H9 (cell line): ENCODE measurements at regions not wholly inside any gene's neighbourhood (a gene's known extent, or its start where the extent isn't known, plus 50 kb on each side); places are given as distances from the start of the nearest gene placed in this dataset.

ENCODE experiments used
- DNase-seq: peaks from one replicate; pipeline ENCODE4 v3.0.0-alpha.2; 2017
- H2AFZ ChIP-seq: one replicate; pipeline ENCODE4 v1.6.1; 2013; ENCODE audit warnings: mild to moderate bottlenecking, low read length, control low read depth, moderate library complexity
- H2AK5ac ChIP-seq: 2 replicates; pipeline ENCODE4 v1.6.1; 2013; ENCODE audit warnings: low read length, control low read depth, mixed read lengths; ENCODE audit not compliant: insufficient read length
- H2BK120ac ChIP-seq: one replicate; pipeline ENCODE4 v1.6.1; 2013; ENCODE audit warnings: low read depth, mild to moderate bottlenecking, low read length, control low read depth, inconsistent platforms; ENCODE audit not compliant: poor library complexity, severe bottlenecking
- H2BK12ac ChIP-seq: 2 replicates; pipeline ENCODE4 v1.6.1; 2013; ENCODE audit warnings: low read length, control low read depth, mixed read lengths, low read depth; ENCODE audit not compliant: insufficient read length
- H2BK15ac ChIP-seq: 2 replicates; pipeline ENCODE4 v1.6.1; 2013; ENCODE audit warnings: low read depth, low read length, control low read depth
- H2BK20ac ChIP-seq: one replicate; pipeline ENCODE4 v1.6.1; 2013; ENCODE audit warnings: low read depth, mild to moderate bottlenecking, low read length, control low read depth, inconsistent platforms; ENCODE audit not compliant: poor library complexity, severe bottlenecking
- H2BK5ac ChIP-seq: 2 replicates; pipeline ENCODE4 v1.6.1; 2013; ENCODE audit warnings: low read length, control low read depth, mixed read lengths; ENCODE audit not compliant: insufficient read length
- H3K14ac ChIP-seq: 2 replicates; pipeline ENCODE4 v1.6.1; 2013; ENCODE audit warnings: low read length, control low read depth; ENCODE audit not compliant: insufficient read depth
- H3K18ac ChIP-seq: 2 replicates; pipeline ENCODE4 v1.6.1; 2013; ENCODE audit warnings: low read depth, mild to moderate bottlenecking, mixed read lengths, low read length, control low read depth; ENCODE audit not compliant: insufficient read length
- H3K23ac ChIP-seq: 2 replicates; pipeline ENCODE4 v1.6.1; 2013; ENCODE audit warnings: low read length, control low read depth, mixed read lengths, low read depth; ENCODE audit not compliant: insufficient read length
- H3K23me2 ChIP-seq: 2 replicates; pipeline ENCODE4 v1.6.1; 2013; ENCODE audit warnings: low read depth, mild to moderate bottlenecking, mixed read lengths, low read length, control low read depth; ENCODE audit not compliant: insufficient read length, poor library complexity, severe bottlenecking
- H3K27ac ChIP-seq: 2 replicates; pipeline ENCODE4 v1.5.1; 2013; ENCODE audit warnings: low read length, control low read depth, mixed read lengths, low read depth; ENCODE audit not compliant: insufficient read length
- H3K27me3 ChIP-seq: 2 replicates; pipeline ENCODE4 v1.6.1; 2013; ENCODE audit warnings: low read length, control low read depth, inconsistent platforms; ENCODE audit not compliant: insufficient read depth
- H3K4ac ChIP-seq: 2 replicates; pipeline ENCODE4 v1.6.1; 2013; ENCODE audit warnings: low read depth, mild to moderate bottlenecking, control low read depth, inconsistent platforms, low read length, moderate library complexity
- H3K4me1 ChIP-seq: 2 replicates; pipeline ENCODE4 v1.6.1; 2013; ENCODE audit warnings: low read length, control low read depth, inconsistent platforms; ENCODE audit not compliant: insufficient read depth
- H3K4me2 ChIP-seq: 2 replicates; pipeline ENCODE4 v1.6.1; 2013; ENCODE audit warnings: low read length, control low read depth, mixed read lengths; ENCODE audit not compliant: insufficient read length, insufficient read depth
- H3K56ac ChIP-seq: 2 replicates; pipeline ENCODE4 v1.6.1; 2013; ENCODE audit warnings: low read depth, mild to moderate bottlenecking, mixed read lengths, low read length, control low read depth; ENCODE audit not compliant: insufficient read length
- H3K79me1 ChIP-seq: 2 replicates; pipeline ENCODE4 v1.6.1; 2013; ENCODE audit warnings: low read depth, mild to moderate bottlenecking, moderate library complexity, low read length, control low read depth, inconsistent platforms; ENCODE audit not compliant: insufficient read depth, poor library complexity, severe bottlenecking
- H3K79me2 ChIP-seq: 2 replicates; pipeline ENCODE4 v1.6.1; 2013; ENCODE audit warnings: low read length, control low read depth, inconsistent platforms; ENCODE audit not compliant: insufficient read depth
- H3K9ac ChIP-seq: 2 replicates; pipeline ENCODE4 v1.6.1; 2013; ENCODE audit warnings: low read length, control low read depth, mixed read lengths; ENCODE audit not compliant: insufficient read length; ENCODE audit errors: extremely low read depth
- H3K9me3 ChIP-seq: one replicate; pipeline ENCODE4 v1.6.1; 2013; ENCODE audit warnings: low read depth, low read length, inconsistent platforms; ENCODE audit not compliant: control insufficient read depth
- H3T11ph ChIP-seq: one replicate; pipeline ENCODE4 v1.6.1; 2013; ENCODE audit warnings: mild to moderate bottlenecking, low read length, control low read depth, inconsistent platforms
- H4K20me1 ChIP-seq: one replicate; pipeline ENCODE4 v1.6.1; 2013; ENCODE audit not compliant: control insufficient read depth, insufficient read length, insufficient read depth
- H4K5ac ChIP-seq: 2 replicates; pipeline ENCODE4 v1.6.1; 2013; ENCODE audit warnings: low read depth, mild to moderate bottlenecking, mixed read lengths, low read length, control low read depth; ENCODE audit not compliant: insufficient read length
- H4K8ac ChIP-seq: replicated peaks from 2 replicates; pipeline ENCODE4 v1.6.1; 2013; ENCODE audit warnings: low read length, control low read depth, mixed read lengths, low read depth; ENCODE audit not compliant: insufficient read length
- H4K91ac ChIP-seq: 2 replicates; pipeline ENCODE4 v1.6.1; 2013; ENCODE audit warnings: low read depth, mild to moderate bottlenecking, moderate library complexity, mixed read lengths, low read length, control low read depth; ENCODE audit not compliant: insufficient read length
- H3K27ac Mint-ChIP-seq, 3 experiments: 2 replicates in 2 of 3; 3 replicates in 1 of 3; pipeline ENCODE4 v1.8.0; 2020 to 2021; ENCODE audit warnings: mixed read lengths in 3 of 3, mild to moderate bottlenecking in 1 of 3, moderate library complexity in 1 of 3
- H3K27me3 Mint-ChIP-seq: 2 replicates; pipeline ENCODE4 v1.8.0; 2021; ENCODE audit warnings: low read depth, mild to moderate bottlenecking, moderate library complexity, mixed read lengths
- H3K36me3 Mint-ChIP-seq, 3 experiments: 2 replicates in 2 of 3; 3 replicates in 1 of 3; pipeline ENCODE4 v1.8.0; 2020 to 2021; ENCODE audit warnings: low read depth in 3 of 3, mixed read lengths in 3 of 3; ENCODE audit not compliant: insufficient read depth in 1 of 3
- H3K4me1 Mint-ChIP-seq, 2 experiments: 2 replicates each; pipeline ENCODE4 v1.8.0; 2020; ENCODE audit warnings: mixed read lengths in 2 of 2
- H3K4me3 Mint-ChIP-seq, 2 experiments: 2 replicates in 1 of 2; 3 replicates in 1 of 2; pipeline ENCODE4 v1.8.0; 2020 to 2021; ENCODE audit warnings: mild to moderate bottlenecking in 2 of 2, mixed read lengths in 2 of 2, moderate library complexity in 1 of 2
- H3K9me3 Mint-ChIP-seq, 2 experiments: 2 replicates in 1 of 2; 3 replicates in 1 of 2; pipeline ENCODE4 v1.8.0; 2020; ENCODE audit warnings: mild to moderate bottlenecking in 2 of 2, mixed read lengths in 2 of 2, moderate library complexity in 1 of 2
- CTCF ChIP-seq: fragments of 200-600 bp; sonication (generic); conservative IDR thresholded peaks from 3 replicates; pipeline ENCODE4 v1.8.0; 2021; ENCODE audit warnings: antibody characterized with exemption, mild to moderate bottlenecking
- WGBS: extraction: QIAGEN DNeasy Blood & Tissue Kit; methylation state at CpG from one replicate; pipeline ENCODE4 v1.1.7; 2013; ENCODE audit warnings: missing lambda C conversion rate, low lambda C conversion rate, mixed read lengths; ENCODE audit not compliant: insufficient read length; ENCODE audit errors: extremely low coverage; 5-methylcytosine and 5-hydroxymethylcytosine counted together

GRCh38 chr6:104644848-104645247 is 214.9 kb downstream of the HACE1 start:
- no peak overlapping the region for H2BK120ac ChIP-seq
- no CpG with 5 or more reads among the region's 1 CpG for WGBS
- no peak overlapping the region for H3K9ac ChIP-seq
- no peaks in the 10 kb centered on the region for H3K9me3 ChIP-seq
- no peak overlapping the region for H2BK5ac ChIP-seq
- no peak overlapping the region for H3K23ac ChIP-seq
- no peaks in the 10 kb centered on the region for H3K79me1 ChIP-seq
- DNase-seq, result no peak
- Mint-ChIP-seq H3K36me3 (no peaks in the 10 kb centered on the region), H3K9me3 (no peaks in the 10 kb centered on the region), H3K4me1 (peaks cover 12 to 13% of the 10 kb centered on the region in 2 experiments), H3K27ac (no peak overlapping the region; a peak in 1 of 7 replicates), H3K4me3 (no peak overlapping the region), H3K27me3 (no peaks in the 10 kb centered on the region; the same call in 1 of the 2 replicates)
- H4K91ac ChIP-seq, result no peak overlapping the region
- TF ChIP-seq CTCF, result no peak
- H3K4ac ChIP-seq, result no peak overlapping the region
- H3K4me2 ChIP-seq, result no peak overlapping the region
- no peak overlapping the region for H2AK5ac ChIP-seq
- H2BK15ac ChIP-seq, result no peak overlapping the region
- no peaks in the 10 kb centered on the region for H3K23me2 ChIP-seq
- H4K20me1 ChIP-seq, result no peaks in the 10 kb centered on the region
- no peak overlapping the region for H2BK12ac ChIP-seq
- H2BK20ac ChIP-seq, result no peak overlapping the region
- no peak overlapping the region for H4K8ac ChIP-seq
- no peaks in the 10 kb centered on the region; the same call in 1 of the 2 replicates for H3K79me2 ChIP-seq
- H3K27ac ChIP-seq, result no peak overlapping the region
- H3K56ac ChIP-seq, result no peak overlapping the region
- H3K4me1 ChIP-seq, result no peaks in the 10 kb centered on the region
- H3K18ac ChIP-seq, result no peak overlapping the region
- no peaks in the 10 kb centered on the region for H3K27me3 ChIP-seq
- no peak overlapping the region for H4K5ac ChIP-seq
- no peak overlapping the region for H3T11ph ChIP-seq
- H3K14ac ChIP-seq, result no peak overlapping the region
- H2AFZ ChIP-seq, result no peak overlapping the region
